GM18870 (cell line): ENCODE measurements at regions not wholly inside any gene's neighbourhood (a gene's known extent, or its start where the extent isn't known, plus 50 kb on each side); places are given as distances from the start of the nearest gene placed in this dataset.

Experiments used
- ATAC-seq: cut with Tn5 transposase; IDR thresholded peaks from one replicate; pipeline ENCODE4 v1.9.1; 2021; ENCODE audit warnings: moderate library complexity; ENCODE audit not compliant: unreplicated experiment

- ATAC-seq, result no peak
Measured at GRCh38 chr4:175514174-175514573, 297.9 kb downstream of the GPM6A start.

GRCh38 chr4:175530655-175531054 lies 281.4 kb downstream of the GPM6A start:
- no peak for ATAC-seq

GRCh38 chr4:175531405-175532091 lies 280.5 kb downstream of the GPM6A start:
- no peak for ATAC-seq

- ATAC-seq, result peak; percentile 76
Measured at GRCh38 chr4:175536852-175537453, 275.1 kb downstream of the GPM6A start.

- ATAC-seq, result no peak
Measured at GRCh38 chr4:175539498-175539897, 272.6 kb downstream of the GPM6A start.

- no peak for ATAC-seq
Measured at GRCh38 chr4:175540151-175540550, 271.9 kb downstream of the GPM6A start.

- ATAC-seq, result no peak
Measured at GRCh38 chr4:175540732-175541131, 271.3 kb downstream of the GPM6A start.

- no peak for ATAC-seq
Measured at GRCh38 chr4:175542786-175543185, 269.3 kb downstream of the GPM6A start.

GRCh38 chr4:175559126-175559525 lies 252.9 kb downstream of the GPM6A start:
- no peak for ATAC-seq

GRCh38 chr4:175559526-175559925 lies 252.5 kb downstream of the GPM6A start:
- no peak for ATAC-seq

- no peak for ATAC-seq
Measured at GRCh38 chr4:175560604-175561003, 251.5 kb downstream of the GPM6A start.

GRCh38 chr4:175561696-175562095 lies 250.4 kb downstream of the GPM6A start:
- ATAC-seq, result no peak

GRCh38 chr4:175562111-175562510 lies 250.0 kb downstream of the GPM6A start:
- ATAC-seq, result no peak

- ATAC-seq, result no peak
Measured at GRCh38 chr4:175562542-175562941, 249.5 kb downstream of the GPM6A start.
